Stimulated activated effector memory CD8-positive, alpha-beta T cell treated with anti-CD3 and anti-CD28 coated beads, Interleukin-12 subunit alpha, Interleukin-12 subunit beta, amount 100 ng/mL, for 72 hours (primary cell): ENCODE measurements at regions not wholly inside any gene's neighbourhood (a gene's known extent, or its start where the extent isn't known, plus 50 kb on each side); places are given as distances from the start of the nearest gene placed in this dataset.

ENCODE experiments used
- ATAC-seq: fragments of 150-1000 bp; cut with Tn5 transposase; 2 replicates; pipeline ENCODE4 v1.10.0; 2021
- DNase-seq, 2 donors: peaks; one replicate each; pipeline ENCODE4 v3.0.0; 2021 to 2022; ENCODE audit warnings: low spot score in 2 of 2
- H3K27ac Mint-ChIP-seq: one replicate; pipeline ENCODE4 v1.8.0; 2022; ENCODE audit warnings: mild to moderate bottlenecking, mixed read lengths
- H3K36me3 Mint-ChIP-seq: one replicate; pipeline ENCODE4 v1.8.0; 2022; ENCODE audit warnings: mild to moderate bottlenecking, mixed read lengths
- H3K4me1 Mint-ChIP-seq: one replicate; pipeline ENCODE4 v1.8.0; 2022; ENCODE audit warnings: mixed read lengths
- H3K4me3 Mint-ChIP-seq: one replicate; pipeline ENCODE4 v1.8.0; 2022; ENCODE audit warnings: mild to moderate bottlenecking, mixed read lengths
- H3K9me3 Mint-ChIP-seq: one replicate; pipeline ENCODE4 v1.8.0; 2022; ENCODE audit warnings: mixed read lengths

DNA sequence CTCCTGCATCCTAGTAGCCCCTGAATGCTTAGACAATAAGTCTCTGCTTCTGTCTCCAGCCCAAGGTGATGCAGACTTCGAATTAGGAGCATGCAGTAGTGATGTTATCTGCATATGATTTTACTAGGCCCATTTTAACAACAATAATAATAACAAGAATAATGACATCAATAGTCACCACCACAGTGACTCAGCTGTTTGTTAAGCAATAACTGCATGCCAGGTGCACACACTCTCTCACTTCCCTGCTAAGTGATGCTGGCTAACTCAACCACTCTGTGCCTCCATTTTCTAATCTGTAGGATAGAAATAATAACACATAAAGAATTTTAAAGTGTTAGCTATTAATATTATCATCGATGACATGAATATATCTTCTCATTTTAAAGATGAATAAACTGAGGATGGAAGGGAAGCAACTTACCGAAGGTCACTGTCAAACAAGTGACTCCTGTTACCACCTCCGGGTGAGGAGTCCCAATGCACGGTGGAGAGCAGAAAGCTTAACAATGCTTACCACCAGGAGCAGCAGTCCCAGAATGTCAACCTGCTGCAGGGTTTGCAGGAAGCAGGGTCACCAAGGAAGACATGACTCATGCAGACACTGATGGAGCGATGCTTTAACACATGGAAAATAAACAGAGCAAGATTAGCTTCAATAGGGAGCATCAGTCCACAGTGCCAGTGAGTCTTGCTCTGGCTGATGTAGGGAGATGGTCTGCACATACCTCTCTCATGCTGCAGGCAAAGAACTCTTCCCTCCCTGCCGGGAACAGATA lies 290.2 kb downstream of the SPATA17 start:
- H3K27ac Mint-ChIP-seq, result no peak overlapping the region
- DNase-seq (no peak), ATAC-seq (no peak)
- H3K4me3 Mint-ChIP-seq, result no peak overlapping the region
- no peaks in the 10 kb centered on the region for H3K36me3 Mint-ChIP-seq
- no peaks in the 10 kb centered on the region for H3K4me1 Mint-ChIP-seq
- peaks cover 4% of the 10 kb centered on the region for H3K9me3 Mint-ChIP-seq

DNA sequence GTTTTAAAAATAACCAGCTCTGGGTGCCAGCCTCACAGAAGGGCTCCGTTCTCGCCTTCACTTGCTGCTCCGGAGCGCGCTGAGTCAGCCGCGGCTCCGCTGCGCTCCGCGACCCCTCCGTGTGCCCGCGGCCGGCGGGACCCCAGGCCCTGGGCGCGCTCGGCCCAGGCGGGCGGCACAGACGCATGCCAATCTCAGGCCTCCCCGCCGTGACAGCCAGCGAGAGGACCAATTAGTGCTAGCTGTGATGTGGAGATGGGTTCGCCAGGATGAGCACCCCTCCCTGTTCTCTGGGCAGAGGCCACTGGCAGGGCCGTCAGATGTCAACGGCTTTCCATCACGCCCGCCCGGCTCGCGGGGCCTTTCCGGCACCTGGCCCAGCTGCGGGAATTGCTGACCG lies 293.8 kb downstream of the SPATA17 start:
- no peak overlapping the region for H3K27ac Mint-ChIP-seq
- DNase-seq (no peak), ATAC-seq (no peak)
- peaks cover 3% of the 10 kb centered on the region for H3K9me3 Mint-ChIP-seq
- H3K4me1 Mint-ChIP-seq, result no peaks in the 10 kb centered on the region
- no peaks in the 10 kb centered on the region for H3K36me3 Mint-ChIP-seq
- H3K4me3 Mint-ChIP-seq, result no peak overlapping the region

DNA sequence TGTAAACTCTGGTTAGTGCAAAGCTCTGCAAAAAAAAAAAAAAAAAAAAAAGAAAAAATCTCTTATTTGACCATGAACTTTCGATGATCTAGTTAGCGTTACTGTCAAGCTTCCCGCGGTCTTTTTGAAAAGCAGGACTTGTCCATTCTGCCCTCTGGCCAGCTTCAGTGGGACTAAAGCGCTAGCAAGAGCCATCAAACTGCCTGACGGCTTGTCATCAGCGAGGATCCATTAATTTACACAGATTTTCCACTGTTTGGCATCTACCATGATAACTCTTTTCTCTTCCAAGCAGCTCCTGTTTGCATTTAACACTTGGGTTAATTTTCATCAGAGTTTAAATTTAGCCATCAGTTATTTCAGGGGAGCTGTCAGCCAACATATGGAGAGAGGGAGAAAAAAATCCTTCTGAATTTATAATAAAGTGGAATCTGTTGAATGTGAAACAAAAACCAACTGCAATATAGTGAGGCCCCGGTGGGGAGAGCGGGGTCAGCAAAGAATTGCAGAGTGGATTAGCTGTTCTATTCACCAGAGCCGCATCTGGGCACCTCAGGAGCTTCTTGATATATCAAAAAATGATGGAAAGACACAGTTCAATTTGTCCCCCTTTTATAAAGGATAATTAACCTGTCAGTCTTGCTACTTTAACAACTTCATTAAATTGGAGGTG lies 298.2 kb downstream of the SPATA17 start:
- H3K4me1 Mint-ChIP-seq, result no peaks in the 10 kb centered on the region
- no peak overlapping the region for H3K27ac Mint-ChIP-seq
- no peak for DNase-seq
- H3K36me3 Mint-ChIP-seq, result no peaks in the 10 kb centered on the region
- no peak overlapping the region for H3K4me3 Mint-ChIP-seq
- peaks cover 3% of the 10 kb centered on the region for H3K9me3 Mint-ChIP-seq
- ATAC-seq, result no peak

DNA sequence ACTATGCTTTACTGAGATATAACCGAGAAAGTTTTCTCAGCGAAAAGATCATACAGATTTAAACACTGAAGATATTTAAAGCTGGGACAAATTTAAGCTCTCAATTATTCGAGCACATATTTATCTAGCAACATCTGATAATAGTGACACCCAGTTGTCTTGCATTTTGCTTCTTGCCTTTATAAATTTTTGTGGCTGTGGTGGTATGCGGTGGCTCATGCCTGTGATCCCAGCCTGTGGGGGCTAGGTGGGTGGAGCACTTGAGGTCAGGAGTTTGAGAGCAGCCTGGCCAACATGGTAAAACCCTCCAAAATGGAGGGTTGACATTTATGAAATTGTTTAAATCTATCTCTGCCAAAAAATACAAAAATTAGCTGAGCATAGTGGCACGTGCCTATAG lies 312.2 kb downstream of the SPATA17 start:
- DNase-seq (no peak), ATAC-seq (no peak)
- Mint-ChIP-seq H3K9me3 (peaks cover 12% of the 10 kb centered on the region), H3K36me3 (no peaks in the 10 kb centered on the region), H3K4me1 (no peaks in the 10 kb centered on the region), H3K4me3 (no peak overlapping the region), H3K27ac (no peak overlapping the region)

DNA sequence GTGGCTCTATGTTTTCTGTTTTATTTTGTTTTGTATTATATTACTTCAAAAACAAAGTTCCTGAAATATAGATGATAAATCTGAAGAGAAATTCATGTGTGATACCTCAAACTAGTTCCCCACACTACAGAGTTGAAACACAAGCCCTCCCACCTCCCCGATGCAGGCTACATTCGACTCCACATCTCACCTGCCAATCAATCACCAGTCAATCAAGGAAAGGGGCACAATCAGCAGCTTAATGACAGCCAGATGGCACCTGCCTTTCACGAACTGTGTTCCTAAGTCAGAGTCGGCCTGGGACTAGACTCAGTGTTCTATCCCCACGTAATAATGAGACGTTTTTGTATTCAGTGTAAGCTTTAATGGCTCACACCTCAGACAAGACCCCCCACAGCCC lies 313.4 kb downstream of the SPATA17 start:
- H3K9me3 Mint-ChIP-seq, result peaks cover 12% of the 10 kb centered on the region
- H3K4me3 Mint-ChIP-seq, result no peak overlapping the region
- no peaks in the 10 kb centered on the region for H3K4me1 Mint-ChIP-seq
- no peak overlapping the region for H3K27ac Mint-ChIP-seq
- H3K36me3 Mint-ChIP-seq, result no peaks in the 10 kb centered on the region
- no peak for ATAC-seq
- no peak for DNase-seq

DNA sequence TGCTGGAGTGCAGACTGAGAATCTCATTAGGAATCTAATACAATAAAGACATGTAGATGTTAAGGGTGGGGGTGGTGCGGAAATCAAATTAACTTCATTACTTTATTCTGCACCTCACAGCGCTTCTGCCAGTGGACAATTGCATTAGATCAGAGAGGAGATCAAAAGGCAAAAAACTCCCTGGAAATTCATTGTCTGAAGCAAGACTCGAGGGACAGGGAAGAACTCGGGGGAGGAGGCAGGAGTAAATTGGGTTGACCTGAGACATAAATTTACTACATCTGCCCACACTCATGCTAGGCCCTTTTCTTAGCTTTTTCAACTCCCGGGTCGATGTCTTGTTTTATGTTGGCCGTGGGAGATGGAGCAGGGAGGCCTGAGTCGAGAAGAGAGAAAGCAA lies 315.4 kb downstream of the SPATA17 start:
- H3K4me1 Mint-ChIP-seq, result no peaks in the 10 kb centered on the region
- ATAC-seq (no peak), DNase-seq (no peak)
- H3K9me3 Mint-ChIP-seq, result peaks cover 6% of the 10 kb centered on the region
- no peak overlapping the region for H3K4me3 Mint-ChIP-seq
- no peaks in the 10 kb centered on the region for H3K36me3 Mint-ChIP-seq
- H3K27ac Mint-ChIP-seq, result no peak overlapping the region

DNA sequence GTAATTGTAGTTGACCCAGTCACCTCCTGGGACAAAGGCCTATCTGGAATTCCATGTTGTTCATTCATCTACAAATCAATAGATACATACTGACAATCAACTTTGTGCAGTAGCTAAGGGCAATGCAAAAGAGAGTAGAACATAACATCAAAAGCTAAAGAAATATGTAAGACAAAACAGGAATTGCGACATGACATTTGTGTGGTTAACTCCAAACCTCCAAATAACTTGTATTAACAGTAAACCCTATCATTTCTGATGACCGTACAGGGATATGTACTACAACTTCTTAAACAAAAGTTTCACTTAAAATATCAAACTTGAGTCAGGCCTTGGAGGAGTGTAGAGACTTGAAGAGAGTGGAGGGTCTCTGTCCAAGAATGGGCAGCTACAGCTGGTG lies 317.6 kb downstream of the SPATA17 start:
- no peak overlapping the region for H3K27ac Mint-ChIP-seq
- DNase-seq (no peak), ATAC-seq (no peak)
- H3K36me3 Mint-ChIP-seq, result no peaks in the 10 kb centered on the region
- H3K4me1 Mint-ChIP-seq, result no peaks in the 10 kb centered on the region
- H3K9me3 Mint-ChIP-seq, result no peaks in the 10 kb centered on the region
- H3K4me3 Mint-ChIP-seq, result no peak overlapping the region

DNA sequence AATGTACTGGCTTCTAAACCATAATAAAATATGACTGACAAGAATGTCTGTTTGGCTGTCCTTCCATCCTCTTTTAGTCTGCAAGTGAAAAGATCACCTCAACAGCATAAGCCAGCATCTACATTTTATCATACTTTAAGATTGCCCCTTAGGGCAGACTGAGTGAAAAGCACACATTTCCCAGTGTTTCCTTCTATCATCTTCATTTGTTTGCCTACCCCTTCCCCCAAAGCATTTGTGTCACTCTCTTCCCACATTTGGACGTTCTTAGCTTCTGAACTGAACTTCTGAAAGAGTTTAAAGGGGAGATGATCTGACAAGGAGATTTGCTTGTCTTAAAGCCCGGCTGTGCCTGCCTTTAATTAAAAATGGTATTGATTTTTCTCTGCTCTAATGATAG lies 322.2 kb downstream of the SPATA17 start:
- ATAC-seq (no peak), DNase-seq (no peak)
- Mint-ChIP-seq H3K36me3 (no peaks in the 10 kb centered on the region), H3K4me3 (no peak overlapping the region), H3K4me1 (no peaks in the 10 kb centered on the region), H3K27ac (no peak overlapping the region), H3K9me3 (peaks cover 8% of the 10 kb centered on the region)

DNA sequence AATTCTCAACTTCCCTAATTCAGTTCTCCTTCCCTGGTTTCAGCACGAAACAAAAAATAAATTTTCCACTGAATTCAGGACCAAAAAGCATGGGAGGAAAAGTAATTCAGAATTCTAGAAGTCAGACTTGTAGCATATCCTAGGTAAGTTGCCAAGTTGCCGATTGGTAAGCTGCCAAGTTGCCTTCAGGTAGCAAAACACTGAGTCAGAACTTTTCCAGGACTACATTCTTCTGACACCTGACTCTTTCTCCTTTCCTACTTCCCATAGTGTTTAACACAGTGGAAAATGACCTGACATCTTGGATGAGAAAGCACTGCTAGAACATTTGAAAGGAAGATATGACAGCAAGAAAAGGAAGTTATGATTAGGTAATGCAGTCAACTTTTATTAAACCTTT lies 322.8 kb downstream of the SPATA17 start:
- no peak overlapping the region for H3K27ac Mint-ChIP-seq

DNA sequence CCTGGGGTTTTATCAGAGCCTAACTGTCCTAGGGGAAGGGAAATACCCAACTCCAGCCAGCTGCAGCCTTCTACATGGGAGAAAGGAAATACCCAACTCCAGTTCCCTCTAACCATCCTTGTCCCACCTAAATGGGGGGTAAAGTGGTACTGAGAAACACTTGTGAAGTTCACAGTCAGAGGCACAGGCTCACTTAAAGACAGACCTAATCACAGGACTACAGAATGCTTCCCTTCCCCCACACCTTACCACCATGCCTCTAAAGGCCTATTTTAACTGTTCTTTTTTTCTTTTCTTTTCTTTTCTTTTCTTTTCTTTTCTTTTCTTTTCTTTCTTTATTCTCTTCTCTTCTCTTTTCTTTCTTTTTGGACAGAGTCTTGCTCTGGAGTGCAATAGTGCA lies 324.6 kb downstream of the SPATA17 start:
- Mint-ChIP-seq H3K36me3 (no peaks in the 10 kb centered on the region), H3K4me1 (no peaks in the 10 kb centered on the region), H3K27ac (no peak overlapping the region), H3K4me3 (no peak overlapping the region), H3K9me3 (peaks cover 10% of the 10 kb centered on the region)
- ATAC-seq (no peak), DNase-seq (no peak)

More for the DNA sequence above, 322.8 kb downstream of the SPATA17 start:
- Mint-ChIP-seq H3K36me3 (no peaks in the 10 kb centered on the region), H3K4me1 (no peaks in the 10 kb centered on the region), H3K9me3 (peaks cover 8% of the 10 kb centered on the region), H3K4me3 (no peak overlapping the region)
- DNase-seq (no peak), ATAC-seq (no peak)

DNA sequence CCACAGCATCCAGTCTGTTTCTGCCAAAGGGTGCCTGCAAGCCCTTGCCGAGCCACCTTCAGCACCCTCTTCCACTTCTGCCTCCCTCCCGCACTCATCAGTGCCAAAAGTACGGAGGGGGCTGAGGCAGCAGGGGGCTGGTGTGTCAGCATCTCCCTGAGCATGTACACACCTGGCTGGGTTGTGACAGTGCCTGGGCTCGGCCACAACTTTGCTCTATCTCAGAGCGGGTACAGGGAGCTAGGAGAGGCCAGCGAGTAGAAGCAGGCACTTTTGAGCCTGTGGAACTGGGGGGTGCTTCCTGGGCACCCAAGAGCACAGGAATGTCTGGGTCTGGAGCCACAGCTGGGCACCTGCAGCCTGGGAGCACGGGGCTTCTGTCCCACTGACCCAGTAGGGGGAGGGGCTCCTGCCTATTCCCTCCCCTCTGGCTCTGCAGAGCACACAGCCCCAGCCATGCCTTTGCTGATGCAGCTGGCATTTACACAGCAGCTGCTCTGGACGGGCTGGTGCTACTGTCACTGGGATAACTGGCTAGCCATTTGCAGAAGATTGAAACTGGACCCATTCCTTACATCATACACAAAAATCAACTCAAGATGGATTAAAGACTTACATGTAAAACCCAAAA lies 319.8 kb upstream of the RRP15 start:
- no peak overlapping the region for H3K27ac Mint-ChIP-seq
- peak; percentile 42 for ATAC-seq
- H3K4me1 Mint-ChIP-seq, result no peaks in the 10 kb centered on the region
- H3K9me3 Mint-ChIP-seq, result peaks cover 10% of the 10 kb centered on the region
- DNase-seq, result no peak
- no peaks in the 10 kb centered on the region for H3K36me3 Mint-ChIP-seq
- H3K4me3 Mint-ChIP-seq, result no peak overlapping the region

DNA sequence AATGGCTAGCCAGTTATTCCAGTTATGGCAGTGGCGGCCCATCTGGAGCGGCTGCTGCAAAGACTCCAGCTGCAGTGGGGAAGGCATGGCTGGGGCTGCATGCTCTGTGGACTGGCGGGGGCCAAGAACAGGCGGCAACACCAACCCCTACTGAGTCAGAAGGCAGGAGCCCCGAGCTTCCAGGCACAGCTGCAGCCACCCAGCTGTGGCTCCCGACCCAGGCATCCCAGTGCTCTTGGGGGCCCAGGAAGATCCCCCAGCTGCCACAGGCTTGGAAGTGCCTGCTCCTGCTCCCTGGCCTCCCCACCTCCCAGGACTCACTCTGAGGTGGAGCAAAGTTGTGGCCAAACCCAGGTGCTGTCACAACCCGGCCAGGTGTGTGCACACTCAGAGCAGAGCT lies 317.0 kb upstream of the RRP15 start:
- Mint-ChIP-seq H3K36me3 (no peaks in the 10 kb centered on the region), H3K4me1 (no peaks in the 10 kb centered on the region), H3K27ac (no peak overlapping the region), H3K4me3 (no peak overlapping the region), H3K9me3 (peaks cover 17% of the 10 kb centered on the region)
- no peak for ATAC-seq
- no peak for DNase-seq

DNA sequence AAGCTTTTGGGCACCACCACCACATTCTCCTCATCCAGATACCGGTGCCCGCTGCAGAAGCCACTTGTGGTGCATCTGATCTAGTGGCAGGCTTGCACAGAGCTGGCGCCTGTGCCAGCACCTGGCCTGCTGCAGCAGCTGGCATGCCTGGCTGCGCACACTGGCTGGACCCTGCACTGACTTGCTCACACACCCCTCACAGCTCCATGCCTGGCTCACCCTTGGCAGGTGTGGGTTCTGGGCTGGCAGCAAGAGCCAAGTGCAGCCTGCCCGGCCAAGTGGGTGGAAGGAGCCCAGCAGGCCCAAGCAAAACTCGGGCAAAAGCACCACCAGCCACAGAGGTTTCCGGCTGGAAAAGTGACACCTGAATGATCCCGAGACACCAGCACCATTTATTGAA lies 315.7 kb upstream of the RRP15 start:
- H3K36me3 Mint-ChIP-seq, result no peaks in the 10 kb centered on the region
- no peak overlapping the region for H3K4me3 Mint-ChIP-seq
- ATAC-seq, result peak; percentile 14
- H3K27ac Mint-ChIP-seq, result no peak overlapping the region
- no peaks in the 10 kb centered on the region for H3K4me1 Mint-ChIP-seq
- DNase-seq, result no peak
- H3K9me3 Mint-ChIP-seq, result peaks cover 10% of the 10 kb centered on the region

DNA sequence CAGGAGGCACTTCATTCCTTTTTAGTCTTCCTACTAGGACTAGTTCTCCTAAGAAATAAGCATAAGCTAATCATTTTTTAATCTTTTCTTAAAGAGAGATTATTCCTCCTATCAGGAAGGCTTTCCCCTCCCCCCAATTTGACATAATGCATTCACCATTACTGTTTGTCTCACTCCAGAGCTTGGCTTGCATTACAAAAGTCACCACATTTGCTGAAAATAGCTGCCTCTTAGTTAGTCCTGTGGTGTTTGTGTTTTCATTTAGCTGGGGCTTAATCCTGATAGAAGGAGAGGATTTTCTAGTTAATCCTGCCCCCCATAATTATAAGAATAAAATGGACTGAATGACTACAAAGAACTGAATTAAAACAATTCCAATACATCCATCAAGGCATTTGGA lies 307.1 kb upstream of the RRP15 start:
- Mint-ChIP-seq H3K4me3 (no peak overlapping the region), H3K36me3 (no peaks in the 10 kb centered on the region), H3K4me1 (no peaks in the 10 kb centered on the region), H3K27ac (no peak overlapping the region), H3K9me3 (peaks cover 18% of the 10 kb centered on the region)
- DNase-seq (no peak), ATAC-seq (no peak)

DNA sequence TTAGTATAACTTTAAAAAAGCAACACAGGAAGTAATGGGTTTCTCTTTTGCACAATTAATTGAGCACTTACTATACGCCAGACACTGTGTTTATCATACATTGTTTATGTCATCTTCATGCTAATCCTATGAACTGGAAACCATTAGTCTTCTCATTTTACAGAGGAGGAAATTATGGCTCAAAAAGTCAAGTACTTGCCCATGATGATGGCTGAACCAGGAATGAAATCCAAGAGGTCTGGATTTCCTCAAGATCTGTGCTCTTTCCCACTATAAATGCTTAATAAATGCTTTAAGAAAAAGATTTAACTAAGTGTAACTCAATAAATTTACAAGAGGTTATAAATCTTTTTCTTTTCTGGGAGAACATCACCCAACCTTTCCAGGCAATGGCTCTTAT lies 303.7 kb upstream of the RRP15 start:
- H3K36me3 Mint-ChIP-seq, result no peaks in the 10 kb centered on the region
- no peak overlapping the region for H3K27ac Mint-ChIP-seq
- H3K4me3 Mint-ChIP-seq, result no peak overlapping the region
- DNase-seq, result no peak
- peaks cover 8% of the 10 kb centered on the region for H3K9me3 Mint-ChIP-seq
- no peaks in the 10 kb centered on the region for H3K4me1 Mint-ChIP-seq
- no peak for ATAC-seq
